PFSK-1 (cell line): ENCODE measurements at regions not wholly inside any gene's neighbourhood (a gene's known extent, or its start where the extent isn't known, plus 50 kb on each side); places are given as distances from the start of the nearest gene placed in this dataset.

Experiments
- FOXP2 ChIP-seq: optimal IDR thresholded peaks from 2 replicates; pipeline ENCODE3; 2011; ENCODE audit warnings: borderline replicate concordance, control low read depth, inconsistent platforms; ENCODE audit not compliant: insufficient read depth; ENCODE audit errors: extremely low read length, extremely low read depth
- TAF1 ChIP-seq: IDR thresholded peaks from 2 replicates; pipeline ENCODE4 v1.6.1; 2012; ENCODE audit warnings: low read length, control low read depth, borderline replicate concordance; ENCODE audit not compliant: insufficient read depth
- TF ChIP-seq, protein P1 (sequence below), 2 experiments: IDR thresholded peaks; 2 replicates each; pipeline versions ENCODE4 v1.6.1 to v1.8.0; 2011 to 2012; ENCODE audit warnings: low read depth in 2 of 2, low read length in 2 of 2, control low read depth in 1 of 2, inconsistent platforms in 1 of 2, mild to moderate bottlenecking in 1 of 2, moderate library complexity in 1 of 2; ENCODE audit not compliant: insufficient read depth in 1 of 2

DNA sequence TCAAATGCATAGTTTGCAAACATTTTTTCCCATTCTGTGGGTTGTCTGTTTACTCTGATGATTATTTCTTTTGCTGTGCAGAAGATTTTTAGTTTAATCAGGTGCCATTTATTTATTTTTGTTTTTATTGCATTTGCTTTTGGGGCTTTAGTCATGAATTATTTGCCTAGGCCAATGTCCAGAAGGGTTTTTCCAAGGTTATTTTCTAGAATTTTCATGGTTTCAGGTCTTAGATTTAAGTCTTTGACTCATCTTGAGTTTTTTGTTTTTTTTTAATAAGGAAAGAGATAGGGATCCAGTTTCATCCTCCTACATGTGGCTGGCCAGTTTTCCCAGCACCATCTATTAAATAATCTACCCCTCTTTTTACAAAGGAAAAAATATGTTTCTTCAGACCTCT lies 57.2 kb upstream of the TMEM260 start:
- TF ChIP-seq TAF1 (no peak), FOXP2 (no peak)
- TF ChIP-seq, protein P1, sequence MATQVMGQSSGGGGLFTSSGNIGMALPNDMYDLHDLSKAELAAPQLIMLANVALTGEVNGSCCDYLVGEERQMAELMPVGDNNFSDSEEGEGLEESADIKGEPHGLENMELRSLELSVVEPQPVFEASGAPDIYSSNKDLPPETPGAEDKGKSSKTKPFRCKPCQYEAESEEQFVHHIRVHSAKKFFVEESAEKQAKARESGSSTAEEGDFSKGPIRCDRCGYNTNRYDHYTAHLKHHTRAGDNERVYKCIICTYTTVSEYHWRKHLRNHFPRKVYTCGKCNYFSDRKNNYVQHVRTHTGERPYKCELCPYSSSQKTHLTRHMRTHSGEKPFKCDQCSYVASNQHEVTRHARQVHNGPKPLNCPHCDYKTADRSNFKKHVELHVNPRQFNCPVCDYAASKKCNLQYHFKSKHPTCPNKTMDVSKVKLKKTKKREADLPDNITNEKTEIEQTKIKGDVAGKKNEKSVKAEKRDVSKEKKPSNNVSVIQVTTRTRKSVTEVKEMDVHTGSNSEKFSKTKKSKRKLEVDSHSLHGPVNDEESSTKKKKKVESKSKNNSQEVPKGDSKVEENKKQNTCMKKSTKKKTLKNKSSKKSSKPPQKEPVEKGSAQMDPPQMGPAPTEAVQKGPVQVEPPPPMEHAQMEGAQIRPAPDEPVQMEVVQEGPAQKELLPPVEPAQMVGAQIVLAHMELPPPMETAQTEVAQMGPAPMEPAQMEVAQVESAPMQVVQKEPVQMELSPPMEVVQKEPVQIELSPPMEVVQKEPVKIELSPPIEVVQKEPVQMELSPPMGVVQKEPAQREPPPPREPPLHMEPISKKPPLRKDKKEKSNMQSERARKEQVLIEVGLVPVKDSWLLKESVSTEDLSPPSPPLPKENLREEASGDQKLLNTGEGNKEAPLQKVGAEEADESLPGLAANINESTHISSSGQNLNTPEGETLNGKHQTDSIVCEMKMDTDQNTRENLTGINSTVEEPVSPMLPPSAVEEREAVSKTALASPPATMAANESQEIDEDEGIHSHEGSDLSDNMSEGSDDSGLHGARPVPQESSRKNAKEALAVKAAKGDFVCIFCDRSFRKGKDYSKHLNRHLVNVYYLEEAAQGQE (IDR thresholded peaks at IDR 0.05; ENCODE audit: insufficient read depth in 1 of 2, low read depth in 2 of 2, low read length in 2 of 2), result no peak
